GM12878 (cell line): ENCODE measurements at regions not wholly inside any gene's neighbourhood (a gene's known extent, or its start where the extent isn't known, plus 50 kb on each side); places are given as distances from the start of the nearest gene placed in this dataset.

Experiments
- ATAC-seq: fragments of 200-7000 bp; cut with Tn5 transposase; 3 replicates; pipeline ENCODE4 v1.9.1; 2020; ENCODE audit warnings: mild to moderate bottlenecking, moderate library complexity
- BruUV-seq: library from RNA; stranded (reverse); fragments of 400-500 nt; replicated peaks from 2 replicates; lab custom pipeline; 2021; lab: Mats Ljungman, UMichigan
- CTCF ChIA-PET: fragments of 300-600 bp; sonication (Branson Sonifier 250); formaldehyde crosslinking; extraction: SDS; loops from one replicate; lab custom pipeline; 2021; ENCODE audit warnings: inconsistent platforms; lab: Yijun Ruan, JAX
- POLR2A ChIA-PET: fragments of 350-600 bp; formaldehyde crosslinking; extraction: SDS; loops from one replicate; lab custom pipeline; 2021; ENCODE audit warnings: inconsistent platforms; lab: Charles Lee
- RAD21 ChIA-PET: fragments of 300-600 bp; sonication (Branson Sonifier 250); formaldehyde crosslinking; loops from one replicate; lab custom pipeline; 2023; ENCODE audit warnings: antibody characterized with exemption; ENCODE audit not compliant: unreplicated experiment; lab: Charles Lee
- SMC1A ChIA-PET: fragments of 300-600 bp; sonication (Branson Sonifier 250); formaldehyde crosslinking; loops from one replicate; lab custom pipeline; 2023; ENCODE audit not compliant: unreplicated experiment, uncharacterized antibody; lab: Charles Lee
- DNase-seq: peaks from one replicate; pipeline ENCODE4 v3.0.0-alpha.2; 2011; ENCODE audit warnings: low read depth, low spot score
- FAIRE-seq: peaks from 3 replicates; lab custom pipeline; 2011; peaks lifted over from hg19 to GRCh38; lab: Jason Lieb, UNC
- H2AFZ ChIP-seq: 2 replicates; pipeline ENCODE4 v1.6.0; 2011; ENCODE audit warnings: low read depth, low read length, control low read depth; ENCODE audit not compliant: control insufficient read depth
- H3K27ac ChIP-seq: 2 replicates; pipeline ENCODE4 v1.5.1; 2011; ENCODE audit warnings: control low read depth; ENCODE audit not compliant: control insufficient read depth, insufficient read depth
- H3K27me3 ChIP-seq, 2 experiments: replicated peaks in 1 of 2; 2 replicates each; pipeline versions ENCODE4 v1.6.0 to v1.6.1; 2011; ENCODE audit warnings: low read length in 1 of 2; ENCODE audit not compliant: control insufficient read depth in 2 of 2, insufficient read depth in 2 of 2
- H3K36me3 ChIP-seq, 2 experiments: 2 replicates each; pipeline ENCODE4 v1.5.1; 2011; ENCODE audit warnings: low read length in 1 of 2; ENCODE audit not compliant: control insufficient read depth in 2 of 2, insufficient read depth in 2 of 2
- H3K4me1 ChIP-seq: 2 replicates; pipeline ENCODE4 v1.6.1; 2011; ENCODE audit warnings: mild to moderate bottlenecking, low read length, moderate library complexity, mixed read lengths; ENCODE audit not compliant: control insufficient read depth, insufficient read depth
- H3K4me2 ChIP-seq: 2 replicates; pipeline ENCODE4 v1.6.0; 2011; ENCODE audit warnings: control low read depth; ENCODE audit not compliant: control insufficient read depth, insufficient read depth
- H3K4me3 ChIP-seq: fragments of 200-600 bp; sonication (generic); 2 replicates; pipeline ENCODE4 v1.5.1; 2016
- H3K79me2 ChIP-seq: 2 replicates; pipeline ENCODE4 v1.6.0; 2011; ENCODE audit warnings: low read length; ENCODE audit not compliant: control insufficient read depth, insufficient read depth
- H3K9ac ChIP-seq: 2 replicates; pipeline ENCODE4 v1.8.0; 2011; ENCODE audit warnings: low read length, control low read depth, mixed read lengths; ENCODE audit not compliant: control insufficient read depth, insufficient read depth
- H3K9me3 ChIP-seq: replicated peaks from 3 replicates; pipeline ENCODE4 v1.5.1; 2011; ENCODE audit warnings: mild to moderate bottlenecking, low read length; ENCODE audit not compliant: control insufficient read depth, insufficient read depth
- H4K20me1 ChIP-seq: 2 replicates; pipeline ENCODE4 v1.6.0; 2011; ENCODE audit not compliant: control insufficient read depth, insufficient read depth
- CHD4 ChIP-seq: fragments of 200-600 bp; sonication (generic); IDR thresholded peaks from 2 replicates; pipeline ENCODE4 v1.6.1; 2016; ENCODE audit warnings: mild to moderate bottlenecking
- EED ChIP-seq: sonication (generic); IDR thresholded peaks from 2 replicates; pipeline ENCODE4 v1.6.1; 2016; ENCODE audit warnings: antibody characterized with exemption, low read depth
- EP300 ChIP-seq, 2 experiments: fragments of 150-350 bp in 1 of 2; IDR thresholded peaks; 2 replicates each; pipeline ENCODE4 v1.6.1; 2011 to 2012; ENCODE audit warnings: low read depth in 2 of 2, low read length in 2 of 2, borderline replicate concordance in 1 of 2, improper control_type of control experiment in 1 of 2, inconsistent platforms in 1 of 2; ENCODE audit not compliant: control insufficient read depth in 1 of 2
- FOS ChIP-seq: IDR thresholded peaks from 3 replicates; pipeline ENCODE4 v1.6.1; 2011; ENCODE audit warnings: borderline replicate concordance; ENCODE audit not compliant: insufficient read length; ENCODE audit errors: extremely low read depth
- NBN ChIP-seq: fragments of 450-650 bp; IDR thresholded peaks from 2 replicates; pipeline ENCODE4 v1.6.1; 2016
- PAX8 ChIP-seq: fragments of 450-650 bp; IDR thresholded peaks from 2 replicates; pipeline ENCODE4 v1.6.1; 2017; ENCODE audit warnings: mild to moderate bottlenecking, moderate library complexity
- STAT3 ChIP-seq: IDR thresholded peaks from 2 replicates; pipeline ENCODE4 v1.6.1; 2011; ENCODE audit warnings: low read depth, low read length, improper control_type of control experiment
- TCF7 ChIP-seq: IDR thresholded peaks from 2 replicates; pipeline ENCODE4 v1.6.1; 2014; ENCODE audit warnings: antibody characterized with exemption, borderline replicate concordance
- WGBS: methylation state at CpG from one replicate; pipeline ENCODE4 v1.1.6; 2016; ENCODE audit warnings: low lambda C conversion rate; ENCODE audit not compliant: insufficient replicate concordance, insufficient coverage; ENCODE audit errors: missing lambda C conversion rate; 5-methylcytosine and 5-hydroxymethylcytosine counted together
- in situ Hi-C: fragments of 300-500 bp; cut with MboI; formaldehyde crosslinking; loops from 9 replicates; pipeline ENCODE4 v1.14.3; 2018; ENCODE audit warnings: mixed read lengths
- intact Hi-C: fragments of 100-400 bp; cut with micrococcal nuclease; formaldehyde crosslinking; loops from one replicate; pipeline ENCODE4 v1.14.2; 2022; ENCODE audit not compliant: unreplicated experiment
- TF ChIP-seq, protein P1 (sequence below): IDR thresholded peaks from 2 replicates; pipeline ENCODE4 v1.6.1; 2011; ENCODE audit warnings: borderline replicate concordance, low read depth, mild to moderate bottlenecking, moderate library complexity, mixed read lengths, low read length; ENCODE audit not compliant: insufficient read depth; ENCODE audit errors: extremely low read length
- TF ChIP-seq, protein P2 (sequence below): fragments of 450-650 bp; formaldehyde crosslinking; IDR thresholded peaks from 2 replicates; pipeline ENCODE4 v1.4.0; 2020; ENCODE audit warnings: mild to moderate bottlenecking, moderate library complexity
- TF ChIP-seq, protein P3 (sequence below): fragments of 450-650 bp; IDR thresholded peaks from 2 replicates; pipeline ENCODE4 v1.6.1; 2016; ENCODE audit warnings: mild to moderate bottlenecking

- in situ Hi-C loops = no loop called here
- no peaks in the 10 kb centered on the region for H3K79me2 ChIP-seq
- intact Hi-C loops = no loop called here
- no peaks in the 10 kb centered on the region for H3K9me3 ChIP-seq
- RAD21 ChIA-PET = no interaction called here
- H3K27me3 ChIP-seq = no peaks in the 10 kb centered on the region
- H3K4me2 ChIP-seq = no peak overlapping the region
- no peak overlapping the region for H2AFZ ChIP-seq
- H3K36me3 ChIP-seq = no peaks in the 10 kb centered on the region
- no peak for ATAC-seq
- H3K9ac ChIP-seq = no peak overlapping the region
- H3K4me3 ChIP-seq = no peak overlapping the region
- no peak for DNase-seq
- TF ChIP-seq NBN (no peak), FOS (no peak), TCF7 (no peak), STAT3 (no peak), PAX8 (no peak), CHD4 (no peak)
- TF ChIP-seq, protein P1, sequence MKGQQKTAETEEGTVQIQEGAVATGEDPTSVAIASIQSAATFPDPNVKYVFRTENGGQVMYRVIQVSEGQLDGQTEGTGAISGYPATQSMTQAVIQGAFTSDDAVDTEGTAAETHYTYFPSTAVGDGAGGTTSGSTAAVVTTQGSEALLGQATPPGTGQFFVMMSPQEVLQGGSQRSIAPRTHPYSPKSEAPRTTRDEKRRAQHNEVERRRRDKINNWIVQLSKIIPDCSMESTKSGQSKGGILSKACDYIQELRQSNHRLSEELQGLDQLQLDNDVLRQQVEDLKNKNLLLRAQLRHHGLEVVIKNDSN = no peak
- no peaks in the 10 kb centered on the region for H3K4me1 ChIP-seq
- SMC1A ChIA-PET = no interaction called here
- H4K20me1 ChIP-seq = no peaks in the 10 kb centered on the region
- BruUV-seq = no TSS peak
- no peak overlapping the region for H3K27ac ChIP-seq
- FAIRE-seq = no peak
- POLR2A ChIA-PET = no interaction called here
- CTCF ChIA-PET = no interaction called here
- WGBS = 33% methylated on average over 6 of the region's 6 CpGs
These were observed 204.1 kb upstream of the NEIL3 start for GRCh38 chr4:177105536-177105935.

DNA sequence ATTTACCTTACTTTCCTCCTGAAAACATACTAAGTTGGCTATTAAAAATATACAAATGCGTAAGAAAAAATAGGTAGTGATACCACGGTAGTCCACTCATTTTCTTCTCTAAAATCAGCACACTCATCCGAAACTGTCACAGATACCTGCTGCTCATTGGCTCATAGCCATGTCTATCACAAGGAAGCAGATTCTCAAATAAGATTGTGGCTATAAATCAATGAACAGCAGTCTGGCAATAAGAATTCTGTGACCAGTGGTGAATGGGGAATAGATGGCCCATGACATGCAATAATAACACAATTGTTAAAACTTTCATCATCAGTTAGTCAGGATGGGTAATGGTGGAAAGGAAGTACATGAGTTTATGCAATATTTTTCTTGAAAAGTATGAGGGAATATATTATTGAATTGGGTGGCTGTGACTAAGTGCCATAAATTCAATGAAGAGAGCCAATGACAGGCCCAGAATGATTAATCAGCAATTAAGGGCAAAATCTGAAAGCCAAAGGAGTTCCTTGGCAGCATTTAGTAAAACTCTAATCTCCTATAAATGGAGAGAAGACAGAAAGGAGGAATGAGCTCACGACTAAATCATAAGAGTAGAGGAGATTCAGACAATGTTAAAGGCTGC, 202.3 kb upstream of the NEIL3 start:
- Histone ChIP-seq H3K9me3 (no peaks in the 10 kb centered on the region), H3K4me3 (no peak overlapping the region), H3K79me2 (no peaks in the 10 kb centered on the region), H3K27me3 (no peaks in the 10 kb centered on the region), H3K9ac (no peak overlapping the region), H3K36me3 (no peaks in the 10 kb centered on the region), H3K27ac (no peak overlapping the region), H2AFZ (no peak overlapping the region), H3K4me1 (no peaks in the 10 kb centered on the region), H3K4me2 (no peak overlapping the region), H4K20me1 (no peaks in the 10 kb centered on the region)
- ATAC-seq = no peak
- RAD21 ChIA-PET = no interaction called here
- SMC1A ChIA-PET = interaction anchor here (1.4 kb wide), 1 partner anchor 60 kb away, joined by 4 read pairs; no protein-coding TSS in a partner anchor
- no peak for FAIRE-seq
- intact Hi-C loops (no loop called here), in situ Hi-C loops (no loop called here)
- 22% methylated on average over 4 of the region's 4 CpGs for WGBS
- BruUV-seq = no TSS peak
- CTCF ChIA-PET = no interaction called here
- POLR2A ChIA-PET = no interaction called here
- no peak for DNase-seq
- no peak for TF ChIP-seq EP300 (IDR thresholded peaks at IDR 0.05; ENCODE audit: borderline replicate concordance in 1 of 2, control insufficient read depth in 1 of 2, low read depth in 2 of 2, low read length in 2 of 2)
- no peak for TF ChIP-seq EED
- TF ChIP-seq, protein P2, sequence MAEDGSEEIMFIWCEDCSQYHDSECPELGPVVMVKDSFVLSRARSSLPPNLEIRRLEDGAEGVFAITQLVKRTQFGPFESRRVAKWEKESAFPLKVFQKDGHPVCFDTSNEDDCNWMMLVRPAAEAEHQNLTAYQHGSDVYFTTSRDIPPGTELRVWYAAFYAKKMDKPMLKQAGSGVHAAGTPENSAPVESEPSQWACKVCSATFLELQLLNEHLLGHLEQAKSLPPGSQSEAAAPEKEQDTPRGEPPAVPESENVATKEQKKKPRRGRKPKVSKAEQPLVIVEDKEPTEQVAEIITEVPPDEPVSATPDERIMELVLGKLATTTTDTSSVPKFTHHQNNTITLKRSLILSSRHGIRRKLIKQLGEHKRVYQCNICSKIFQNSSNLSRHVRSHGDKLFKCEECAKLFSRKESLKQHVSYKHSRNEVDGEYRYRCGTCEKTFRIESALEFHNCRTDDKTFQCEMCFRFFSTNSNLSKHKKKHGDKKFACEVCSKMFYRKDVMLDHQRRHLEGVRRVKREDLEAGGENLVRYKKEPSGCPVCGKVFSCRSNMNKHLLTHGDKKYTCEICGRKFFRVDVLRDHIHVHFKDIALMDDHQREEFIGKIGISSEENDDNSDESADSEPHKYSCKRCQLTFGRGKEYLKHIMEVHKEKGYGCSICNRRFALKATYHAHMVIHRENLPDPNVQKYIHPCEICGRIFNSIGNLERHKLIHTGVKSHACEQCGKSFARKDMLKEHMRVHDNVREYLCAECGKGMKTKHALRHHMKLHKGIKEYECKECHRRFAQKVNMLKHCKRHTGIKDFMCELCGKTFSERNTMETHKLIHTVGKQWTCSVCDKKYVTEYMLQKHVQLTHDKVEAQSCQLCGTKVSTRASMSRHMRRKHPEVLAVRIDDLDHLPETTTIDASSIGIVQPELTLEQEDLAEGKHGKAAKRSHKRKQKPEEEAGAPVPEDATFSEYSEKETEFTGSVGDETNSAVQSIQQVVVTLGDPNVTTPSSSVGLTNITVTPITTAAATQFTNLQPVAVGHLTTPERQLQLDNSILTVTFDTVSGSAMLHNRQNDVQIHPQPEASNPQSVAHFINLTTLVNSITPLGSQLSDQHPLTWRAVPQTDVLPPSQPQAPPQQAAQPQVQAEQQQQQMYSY = no peak
- TF ChIP-seq, protein P3, sequence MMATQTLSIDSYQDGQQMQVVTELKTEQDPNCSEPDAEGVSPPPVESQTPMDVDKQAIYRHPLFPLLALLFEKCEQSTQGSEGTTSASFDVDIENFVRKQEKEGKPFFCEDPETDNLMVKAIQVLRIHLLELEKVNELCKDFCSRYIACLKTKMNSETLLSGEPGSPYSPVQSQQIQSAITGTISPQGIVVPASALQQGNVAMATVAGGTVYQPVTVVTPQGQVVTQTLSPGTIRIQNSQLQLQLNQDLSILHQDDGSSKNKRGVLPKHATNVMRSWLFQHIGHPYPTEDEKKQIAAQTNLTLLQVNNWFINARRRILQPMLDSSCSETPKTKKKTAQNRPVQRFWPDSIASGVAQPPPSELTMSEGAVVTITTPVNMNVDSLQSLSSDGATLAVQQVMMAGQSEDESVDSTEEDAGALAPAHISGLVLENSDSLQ = 0 out of 2 replicates have a peak, but pooled peaks have one; percentile 12
